ENCODE measurements at regions not wholly inside any gene's neighbourhood (a gene's known extent, or its start where the extent isn't known, plus 50 kb on each side); places are given as distances from the start of the nearest gene placed in this dataset.
"Not testable (repeated sequence)": the region's sequence is repeated elsewhere in the genome, so short reads cannot be mapped to it uniquely, and the experiment has no call there.

DNA sequence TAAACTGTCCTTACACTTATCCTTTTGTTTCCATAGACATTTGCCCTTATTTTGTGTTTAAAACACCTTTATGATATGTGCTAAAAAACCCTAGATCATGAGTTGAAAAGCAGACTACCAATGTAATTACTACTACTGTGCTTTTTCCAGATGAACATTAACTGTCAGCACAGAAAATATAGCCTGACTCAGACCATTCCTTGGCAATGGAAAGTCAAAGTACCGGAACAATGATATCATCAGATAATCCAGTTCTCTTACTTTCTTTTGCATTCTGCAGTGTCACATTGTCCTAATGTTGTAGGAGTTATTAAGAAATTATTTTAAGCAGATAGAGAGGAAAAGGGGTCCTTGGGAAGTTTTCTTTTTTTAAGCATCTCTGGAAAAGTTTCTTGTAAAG, 1189.0 kb upstream of the FLRT2 start:
- DNase-seq (ENCODE audit: low read depth): peak; percentile 67
- TF ChIP-seq, protein P1, sequence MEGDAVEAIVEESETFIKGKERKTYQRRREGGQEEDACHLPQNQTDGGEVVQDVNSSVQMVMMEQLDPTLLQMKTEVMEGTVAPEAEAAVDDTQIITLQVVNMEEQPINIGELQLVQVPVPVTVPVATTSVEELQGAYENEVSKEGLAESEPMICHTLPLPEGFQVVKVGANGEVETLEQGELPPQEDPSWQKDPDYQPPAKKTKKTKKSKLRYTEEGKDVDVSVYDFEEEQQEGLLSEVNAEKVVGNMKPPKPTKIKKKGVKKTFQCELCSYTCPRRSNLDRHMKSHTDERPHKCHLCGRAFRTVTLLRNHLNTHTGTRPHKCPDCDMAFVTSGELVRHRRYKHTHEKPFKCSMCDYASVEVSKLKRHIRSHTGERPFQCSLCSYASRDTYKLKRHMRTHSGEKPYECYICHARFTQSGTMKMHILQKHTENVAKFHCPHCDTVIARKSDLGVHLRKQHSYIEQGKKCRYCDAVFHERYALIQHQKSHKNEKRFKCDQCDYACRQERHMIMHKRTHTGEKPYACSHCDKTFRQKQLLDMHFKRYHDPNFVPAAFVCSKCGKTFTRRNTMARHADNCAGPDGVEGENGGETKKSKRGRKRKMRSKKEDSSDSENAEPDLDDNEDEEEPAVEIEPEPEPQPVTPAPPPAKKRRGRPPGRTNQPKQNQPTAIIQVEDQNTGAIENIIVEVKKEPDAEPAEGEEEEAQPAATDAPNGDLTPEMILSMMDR (IDR thresholded peaks at IDR 0.05; ENCODE audit: low read length, missing control alignments): no peak
- H3K4me3 ChIP-seq (replicated peaks; ENCODE audit: low read depth, low read length): no peak overlapping the region

DNA sequence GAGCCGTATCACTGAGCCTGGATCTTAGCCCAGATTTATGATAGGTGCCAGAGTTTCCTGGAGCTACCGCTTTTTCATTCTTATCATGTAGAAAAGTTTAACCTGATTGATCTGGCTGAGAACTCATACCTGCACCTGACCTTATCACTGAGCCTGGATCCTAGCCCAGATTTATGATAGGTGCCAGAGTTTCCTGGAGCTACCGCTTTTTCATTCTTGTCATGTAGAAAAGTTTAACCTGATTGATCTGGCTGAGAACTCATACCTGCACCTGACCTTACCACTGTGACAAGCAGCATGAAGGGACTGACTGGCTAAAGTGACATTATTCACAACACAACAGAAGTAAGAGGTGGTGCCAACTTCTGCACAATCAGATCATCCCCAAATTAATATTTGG, 1188.1 kb upstream of the FLRT2 start:
- H3K4me3 ChIP-seq (replicated peaks; ENCODE audit: low read depth, low read length); DNase-seq (ENCODE audit: low read depth): not testable (repeated sequence)

DNA sequence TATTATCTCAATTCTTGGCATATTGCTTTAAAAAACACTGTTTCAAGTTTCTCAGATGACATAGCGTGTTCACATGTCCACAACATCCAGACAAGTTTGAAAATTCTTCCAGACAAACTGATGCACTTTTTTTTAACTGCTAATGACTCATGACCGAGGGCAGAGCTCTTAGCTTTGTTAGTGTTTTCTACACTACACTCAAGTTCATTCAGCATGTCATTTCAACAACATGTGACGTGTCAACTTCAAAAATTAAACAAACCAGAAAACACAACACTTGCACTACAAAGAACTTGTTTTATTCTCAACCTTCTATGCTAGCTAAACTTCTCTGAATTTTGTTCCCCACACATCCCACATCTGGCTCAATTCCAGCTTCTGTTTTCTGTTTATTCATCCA, 1186.3 kb upstream of the FLRT2 start:
- TF ChIP-seq, protein P1 (IDR thresholded peaks at IDR 0.05; ENCODE audit: low read length, missing control alignments): no peak
- DNase-seq (ENCODE audit: low read depth): peak; percentile 84
- no peak overlapping the region for H3K4me3 ChIP-seq (replicated peaks; ENCODE audit: low read depth, low read length)

DNA sequence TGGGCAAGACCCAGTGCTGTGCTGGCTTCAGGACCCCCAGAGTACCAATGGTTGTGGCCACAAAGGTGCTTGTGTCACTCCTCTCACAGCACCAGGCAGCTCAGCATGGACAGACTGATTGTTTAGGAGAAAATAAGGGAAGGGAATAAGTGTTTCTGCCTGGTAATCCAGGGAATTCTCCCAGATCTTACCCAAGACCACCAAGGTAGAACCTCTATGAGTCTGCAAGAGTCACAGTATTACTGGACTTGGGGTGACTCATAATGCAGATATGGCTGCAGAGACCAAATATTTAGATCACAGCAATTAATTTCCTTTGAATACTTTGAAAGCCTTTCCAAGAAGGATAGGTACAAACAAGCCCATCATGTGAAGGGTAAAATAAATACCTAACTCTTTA, 1178.3 kb upstream of the FLRT2 start:
- H3K4me3 ChIP-seq (replicated peaks; ENCODE audit: low read depth, low read length): no peak overlapping the region
- DNase-seq (ENCODE audit: low read depth): no peak
- TF ChIP-seq, protein P1 (IDR thresholded peaks at IDR 0.05; ENCODE audit: low read length, missing control alignments): no peak

DNA sequence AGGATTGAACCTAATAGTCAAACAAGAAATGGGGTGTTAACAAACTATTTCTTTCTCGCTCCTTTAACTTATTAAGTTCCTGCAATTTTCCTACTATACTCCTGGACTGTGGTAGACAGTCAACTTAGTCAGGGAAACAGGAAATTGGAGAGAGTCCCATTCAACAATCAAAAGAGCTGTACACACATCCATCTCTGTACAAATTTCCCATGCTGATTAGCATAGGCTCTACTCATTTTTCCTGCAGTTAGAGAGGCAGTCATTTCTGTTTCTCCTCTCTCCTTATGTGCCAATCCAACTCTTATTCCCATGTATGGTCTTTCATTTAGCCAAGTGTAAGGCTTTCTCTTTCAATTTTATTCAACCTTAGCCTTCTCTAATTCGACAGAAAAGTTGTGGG, 1168.5 kb upstream of the FLRT2 start:
- TF ChIP-seq, protein P1 (IDR thresholded peaks at IDR 0.05; ENCODE audit: low read length, missing control alignments): no peak

DNA sequence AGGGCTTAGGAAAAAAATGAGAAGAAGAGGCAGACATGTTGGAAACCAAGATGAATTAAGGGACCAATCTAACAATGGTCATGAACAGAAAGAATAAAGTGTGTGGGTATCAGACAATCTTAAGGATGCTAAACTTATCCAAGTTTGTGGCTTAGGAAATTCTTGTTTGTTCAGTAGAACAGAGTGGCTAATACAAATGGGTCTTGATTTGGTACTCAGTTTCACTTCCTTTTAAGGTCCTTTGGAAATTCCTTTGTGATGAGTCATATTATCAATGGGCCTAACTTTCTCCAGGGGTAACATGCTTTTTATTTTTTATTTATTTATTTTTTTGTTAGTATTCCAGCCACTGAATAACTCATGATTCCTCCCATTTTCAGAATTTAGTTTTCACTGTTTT, 1154.7 kb upstream of the FLRT2 start:
- DNase-seq (ENCODE audit: low read depth): peak; percentile 36
- TF ChIP-seq, protein P1 (IDR thresholded peaks at IDR 0.05; ENCODE audit: low read length, missing control alignments): no peak
- H3K4me3 ChIP-seq (replicated peaks; ENCODE audit: low read depth, low read length): no peak overlapping the region

More for the DNA sequence above, 1168.5 kb upstream of the FLRT2 start:
- DNase-seq (ENCODE audit: low read depth): peak; percentile 10
- H3K4me3 ChIP-seq (replicated peaks; ENCODE audit: low read depth, low read length): no peak overlapping the region

DNA sequence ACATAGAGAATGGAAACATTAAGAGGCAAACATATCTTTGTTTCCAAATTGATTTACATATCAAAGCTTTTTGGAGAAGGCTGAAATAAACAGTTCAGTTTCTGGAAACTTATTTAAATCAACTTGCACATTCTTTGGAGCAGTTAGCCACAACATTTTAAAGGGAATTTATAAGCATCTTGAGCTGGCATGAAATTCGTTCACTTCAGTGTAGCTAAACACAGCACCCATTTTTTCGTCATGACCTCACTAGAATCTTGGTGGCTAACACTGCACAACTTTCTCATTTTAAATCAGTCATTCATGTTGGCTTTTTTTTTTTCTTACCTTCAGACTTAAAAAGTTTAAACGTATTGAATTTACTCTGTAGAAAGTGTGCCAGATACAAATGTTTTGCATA, 1139.9 kb upstream of the FLRT2 start:
- TF ChIP-seq, protein P1 (IDR thresholded peaks at IDR 0.05; ENCODE audit: low read length, missing control alignments): no peak
- no peak for DNase-seq (ENCODE audit: low read depth)
- H3K4me3 ChIP-seq (replicated peaks; ENCODE audit: low read depth, low read length): no peak overlapping the region

DNA sequence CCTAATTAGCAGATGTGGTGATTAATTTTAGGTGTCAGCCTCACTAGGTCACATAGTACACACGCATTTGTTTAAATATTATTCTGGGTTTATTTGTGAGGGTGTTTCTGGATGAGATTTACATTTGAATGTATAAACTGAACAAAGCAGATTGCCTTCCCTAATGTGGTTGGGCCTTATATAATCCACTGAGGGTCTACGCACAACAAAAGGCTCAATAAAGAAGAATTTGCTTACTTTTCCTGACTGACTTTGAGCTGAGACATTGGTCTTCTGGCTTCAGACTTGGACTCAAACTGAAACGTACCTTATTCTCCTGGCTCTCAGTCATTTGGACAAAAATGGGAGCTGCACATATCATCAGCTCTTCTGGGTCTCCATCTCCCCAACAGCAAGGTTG, 1132.3 kb upstream of the FLRT2 start:
- TF ChIP-seq, protein P1 (IDR thresholded peaks at IDR 0.05; ENCODE audit: low read length, missing control alignments): no peak
- no peak for DNase-seq (ENCODE audit: low read depth)
- no peak overlapping the region for H3K4me3 ChIP-seq (replicated peaks; ENCODE audit: low read depth, low read length)

Data from fibroblast of pulmonary artery (primary cell).